Adrenal gland (tissue), 9 donors: ENCODE measurements at regions not wholly inside any gene's neighbourhood (a gene's known extent, or its start where the extent isn't known, plus 50 kb on each side); places are given as distances from the start of the nearest gene placed in this dataset.

Experiments
- DNase-seq, 7 donors: peaks; one replicate each; pipeline ENCODE4 v3.0.0-alpha.2; 2019 to 2020
- H3K27ac ChIP-seq, 5 donors: fragments of 200-600 bp; sonication (generic) in 4 of 5; 1 replicate in 3 of 5; 2 replicates in 2 of 5; pipeline versions ENCODE4 v1.5.1 to v1.8.0; 2016 to 2020; ENCODE audit warnings: mild to moderate bottlenecking in 1 of 5
- H3K27me3 ChIP-seq: fragments of 200-600 bp; 2 replicates; pipeline ENCODE4 v1.8.0; 2021
- H3K36me3 ChIP-seq, 2 donors: fragments of 200-600 bp; replicated peaks in 1 of 2; 1 replicate in 1 of 2; 2 replicates in 1 of 2; pipeline versions ENCODE4 v1.5.1 to v1.8.0; 2018 to 2022
- H3K4me1 ChIP-seq, 2 donors: fragments of 200-600 bp; replicated peaks in 1 of 2; 1 replicate in 1 of 2; 2 replicates in 1 of 2; pipeline versions ENCODE4 v1.5.1 to v1.8.0; 2018 to 2021
- H3K4me3 ChIP-seq, 4 donors: fragments of 200-600 bp; sonication (generic) in 3 of 4; one replicate each; pipeline ENCODE4 v1.5.1; 2016 to 2018
- H3K9me3 ChIP-seq, 3 donors: fragments of 200-600 bp; sonication (generic) in 1 of 3; replicated peaks in 1 of 3; 1 replicate in 2 of 3; 2 replicates in 1 of 3; pipeline versions ENCODE4 v1.5.1 to v1.8.0; 2016 to 2021
- POLR2A ChIP-seq, 2 donors: fragments of 450-650 bp; IDR thresholded peaks; one replicate each; pipeline ENCODE4 v1.6.1; 2017; ENCODE audit warnings: antibody characterized with exemption in 2 of 2, mild to moderate bottlenecking in 2 of 2, moderate library complexity in 1 of 2
- WGBS, 4 donors: extraction: QIAGEN DNeasy Blood & Tissue Kit in 2 of 4; methylation state at CpG; one replicate each; pipeline versions ENCODE4 v1.1.5 to v1.1.7; 2013 to 2017; 5-methylcytosine and 5-hydroxymethylcytosine counted together
- intact Hi-C, 2 donors: fragments of 100-400 bp; cut with DNase I; formaldehyde crosslinking; loops; one replicate each; pipeline versions ENCODE4 v1.14.1 to v1.15.0; 2022 to 2023
- TF ChIP-seq, protein P1 (sequence below), 6 experiments: fragments of 450-650 bp in 4 of 6; fragments of 200-600 bp in 2 of 6; sonication (generic) in 1 of 6; IDR thresholded peaks; 1 replicate in 5 of 6; 2 replicates in 1 of 6; pipeline versions ENCODE4 v1.5.1 to v1.8.0; 2016 to 2021; ENCODE audit warnings: antibody characterized with exemption in 6 of 6, mild to moderate bottlenecking in 2 of 6, moderate library complexity in 1 of 6
- donor health status: healthy with polysubstance abuse.
- donor health status: Bipolar disorder and iron deficiency.
- donor health status: DM: yes; HTN: yes; CAD: no.
- donor health status: DM: no; HTN: no; CAD: no.
- donor health status: DM: no; HTN: no; CAD: no.

GRCh38 chr5:142386137-142387023 lies 61.6 kb upstream of the SPRY4 start:
- intact Hi-C loops = no loop called here
- no peaks in the 10 kb centered on the region for H3K4me1 ChIP-seq
- WGBS, 4 donors = 62 to 70% (median 66%) methylated on average over 7 to 8 of the region's 8 CpGs
- TF ChIP-seq, protein P1, sequence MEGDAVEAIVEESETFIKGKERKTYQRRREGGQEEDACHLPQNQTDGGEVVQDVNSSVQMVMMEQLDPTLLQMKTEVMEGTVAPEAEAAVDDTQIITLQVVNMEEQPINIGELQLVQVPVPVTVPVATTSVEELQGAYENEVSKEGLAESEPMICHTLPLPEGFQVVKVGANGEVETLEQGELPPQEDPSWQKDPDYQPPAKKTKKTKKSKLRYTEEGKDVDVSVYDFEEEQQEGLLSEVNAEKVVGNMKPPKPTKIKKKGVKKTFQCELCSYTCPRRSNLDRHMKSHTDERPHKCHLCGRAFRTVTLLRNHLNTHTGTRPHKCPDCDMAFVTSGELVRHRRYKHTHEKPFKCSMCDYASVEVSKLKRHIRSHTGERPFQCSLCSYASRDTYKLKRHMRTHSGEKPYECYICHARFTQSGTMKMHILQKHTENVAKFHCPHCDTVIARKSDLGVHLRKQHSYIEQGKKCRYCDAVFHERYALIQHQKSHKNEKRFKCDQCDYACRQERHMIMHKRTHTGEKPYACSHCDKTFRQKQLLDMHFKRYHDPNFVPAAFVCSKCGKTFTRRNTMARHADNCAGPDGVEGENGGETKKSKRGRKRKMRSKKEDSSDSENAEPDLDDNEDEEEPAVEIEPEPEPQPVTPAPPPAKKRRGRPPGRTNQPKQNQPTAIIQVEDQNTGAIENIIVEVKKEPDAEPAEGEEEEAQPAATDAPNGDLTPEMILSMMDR (IDR thresholded peaks at IDR 0.05) = no peak
- no peak for TF ChIP-seq POLR2A (IDR thresholded peaks at IDR 0.05)
- H3K9me3 ChIP-seq = no peaks in the 10 kb centered on the region
- H3K4me3 ChIP-seq = no peak overlapping the region
- H3K36me3 ChIP-seq = no peaks in the 10 kb centered on the region
- no peak for DNase-seq
- no peaks in the 10 kb centered on the region for H3K27me3 ChIP-seq
- H3K27ac ChIP-seq = no peak overlapping the region

DNA sequence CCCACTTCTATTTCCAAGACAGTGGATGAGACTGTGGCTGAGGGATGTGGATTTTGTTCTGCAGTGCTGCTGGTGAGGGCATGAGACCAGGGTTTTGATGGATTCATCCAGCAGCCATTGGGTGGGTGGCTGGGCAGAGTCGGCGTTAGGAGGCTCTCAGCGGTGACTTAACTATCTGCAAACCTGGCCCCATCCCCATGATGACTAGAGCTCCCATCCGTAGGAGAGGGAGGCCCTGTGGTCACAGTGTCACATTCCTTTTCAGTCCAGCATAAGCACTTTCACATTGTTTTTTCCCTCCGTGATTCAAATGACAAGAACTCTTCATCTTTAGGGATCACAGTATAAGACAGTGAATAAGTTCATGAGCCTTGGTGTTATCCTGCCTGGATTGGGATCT lies 60.4 kb upstream of the SPRY4 start:
- WGBS, 4 donors = 56 to 85% (median 70%) methylated on average over 4 to 5 of the region's 5 CpGs
- Histone ChIP-seq H3K27ac (no peak overlapping the region), H3K4me3 (no peak overlapping the region), H3K9me3 (no peaks in the 10 kb centered on the region), H3K4me1 (no peaks in the 10 kb centered on the region), H3K36me3 (no peaks in the 10 kb centered on the region), H3K27me3 (no peaks in the 10 kb centered on the region)
- intact Hi-C loops = no loop called here
- no peak for DNase-seq
- TF ChIP-seq, protein P1 (IDR thresholded peaks at IDR 0.05) = no peak
- TF ChIP-seq POLR2A (IDR thresholded peaks at IDR 0.05) = no peak

DNA sequence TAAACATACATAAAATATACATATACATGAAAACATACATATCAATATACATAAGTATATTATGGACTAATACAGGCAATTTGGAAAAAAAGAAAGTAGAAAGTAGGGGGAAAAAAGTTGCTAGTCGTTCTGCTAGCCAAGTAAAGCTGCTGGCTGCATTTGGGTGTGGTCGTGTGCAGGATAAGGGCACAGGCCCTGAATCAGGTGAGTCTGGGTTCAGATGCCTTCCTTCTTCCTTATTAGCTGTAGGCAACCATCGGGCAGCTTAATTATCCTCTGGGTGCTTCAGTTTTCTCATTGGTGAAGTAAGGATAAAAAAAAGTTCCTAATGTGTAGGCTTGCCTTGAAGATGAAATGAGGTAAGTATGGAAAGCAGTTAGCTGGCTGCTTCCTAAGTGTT lies 59.2 kb upstream of the SPRY4 start:
- Histone ChIP-seq H3K9me3 (no peaks in the 10 kb centered on the region), H3K27ac (no peak overlapping the region), H3K4me3 (no peak overlapping the region), H3K36me3 (no peaks in the 10 kb centered on the region), H3K4me1 (no peaks in the 10 kb centered on the region), H3K27me3 (no peaks in the 10 kb centered on the region)
- no peak for DNase-seq
- WGBS, 4 donors = 89 to 92% (median 91%) methylated on average over 3 of the region's 3 CpGs
- TF ChIP-seq POLR2A (IDR thresholded peaks at IDR 0.05) = no peak
- TF ChIP-seq, protein P1 (IDR thresholded peaks at IDR 0.05) = no peak
- intact Hi-C loops = no loop called here

GRCh38 chr5:142382186-142382585 lies 57.4 kb upstream of the SPRY4 start:
- TF ChIP-seq, protein P1 (IDR thresholded peaks at IDR 0.05) = no peak
- no peak for TF ChIP-seq POLR2A (IDR thresholded peaks at IDR 0.05)
- DNase-seq = no peak
- 85 to 100% (median 90%) methylated on average over 2 of the region's 2 CpGs for WGBS, 4 donors
- intact Hi-C loops = no loop called here
- no peaks in the 10 kb centered on the region for H3K9me3 ChIP-seq
- no peaks in the 10 kb centered on the region for H3K27me3 ChIP-seq
- no peak overlapping the region for H3K4me3 ChIP-seq
- H3K4me1 ChIP-seq = no peaks in the 10 kb centered on the region
- H3K27ac ChIP-seq = no peak overlapping the region
- no peaks in the 10 kb centered on the region for H3K36me3 ChIP-seq
